HG02970 (cell line): ENCODE measurements at regions not wholly inside any gene's neighbourhood (a gene's known extent, or its start where the extent isn't known, plus 50 kb on each side); places are given as distances from the start of the nearest gene placed in this dataset.
A peak's percentile ranks its signal among the peaks of the same experiment; 100 is the strongest.

ENCODE experiments used
- ATAC-seq: cut with Tn5 transposase; IDR thresholded peaks from one replicate; pipeline ENCODE4 v1.9.1; 2021; ENCODE audit warnings: mild to moderate bottlenecking, moderate library complexity, moderate number of reproducible peaks; ENCODE audit not compliant: unreplicated experiment, low FRiP score

DNA sequence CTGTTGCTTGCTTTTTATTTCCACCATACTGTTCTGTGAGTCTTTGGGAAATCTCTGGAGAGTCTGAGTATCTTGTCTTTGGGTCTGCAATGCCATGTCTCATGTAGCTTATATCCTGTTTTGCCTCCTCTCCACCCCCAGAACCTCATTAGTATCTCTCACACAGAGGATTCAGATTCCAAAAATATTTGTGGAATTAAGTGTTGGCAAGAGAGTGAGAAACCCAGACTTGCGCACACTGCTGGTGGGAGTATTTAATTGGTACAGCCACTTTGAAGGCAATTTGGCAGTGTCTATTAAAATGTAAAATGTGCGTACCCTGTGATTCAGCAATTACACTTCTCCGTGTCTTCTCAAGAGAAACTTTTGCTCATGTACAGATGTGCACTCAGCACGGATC, 68.6 kb downstream of the ZNF621 start:
- no peak for ATAC-seq

DNA sequence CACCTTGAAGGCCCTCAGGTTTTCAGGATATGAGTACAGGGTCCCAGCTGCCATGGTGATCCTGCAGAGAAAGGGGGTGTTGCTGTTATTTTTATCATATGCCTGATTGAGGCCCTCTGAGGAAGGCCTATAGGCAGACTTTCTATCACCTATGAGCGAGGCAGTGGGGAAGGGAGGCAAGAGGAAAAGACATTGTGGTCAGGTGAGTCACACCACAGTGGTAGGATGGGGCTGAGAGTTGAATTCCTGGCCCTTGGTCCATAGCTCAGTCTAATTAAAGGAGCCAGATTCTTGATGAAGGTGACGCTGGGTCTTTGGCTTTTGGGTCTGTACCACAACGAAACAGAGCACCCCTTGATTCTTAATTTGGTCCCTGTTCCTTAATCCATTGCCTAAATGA, 72.7 kb downstream of the ZNF621 start:
- ATAC-seq: no peak

DNA sequence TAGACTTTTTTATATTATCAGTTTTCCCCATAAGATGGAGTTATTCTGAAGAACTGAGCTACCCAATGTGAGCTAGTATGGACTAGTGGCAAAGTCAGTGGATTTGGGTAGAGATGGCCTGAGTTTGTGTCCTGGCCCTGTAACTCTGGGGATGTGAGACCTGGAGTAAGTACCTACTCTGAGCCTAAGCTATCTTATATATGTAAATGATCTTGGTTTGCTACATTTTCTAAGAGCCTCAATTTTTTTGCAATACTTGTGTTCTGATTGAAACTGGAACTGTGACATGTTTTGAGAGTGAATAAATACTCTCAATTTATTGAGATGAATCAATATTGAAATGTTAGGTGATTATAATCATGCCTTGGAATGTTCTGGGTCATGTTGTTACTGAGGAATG, 73.6 kb downstream of the ZNF621 start:
- ATAC-seq: no peak

DNA sequence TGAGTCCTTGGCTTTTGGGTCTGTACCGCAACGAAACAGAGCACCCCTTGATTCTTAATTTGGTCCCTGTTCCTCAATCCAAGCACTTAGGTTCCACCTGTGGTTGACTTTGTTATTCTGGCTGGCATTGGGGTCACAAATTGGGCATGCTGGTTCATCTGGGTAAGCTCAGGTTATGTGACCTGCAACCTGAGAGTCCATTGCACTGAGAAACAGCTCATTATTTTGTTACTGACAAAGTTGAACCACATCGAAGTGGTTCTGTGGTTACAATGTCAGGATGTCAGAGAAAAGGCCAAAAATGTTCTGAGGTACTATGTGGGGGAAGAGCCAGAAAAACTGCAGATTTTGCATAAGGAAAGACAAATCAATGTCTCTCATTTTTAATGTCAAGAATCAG, 74.2 kb downstream of the ZNF621 start:
- no peak for ATAC-seq

DNA sequence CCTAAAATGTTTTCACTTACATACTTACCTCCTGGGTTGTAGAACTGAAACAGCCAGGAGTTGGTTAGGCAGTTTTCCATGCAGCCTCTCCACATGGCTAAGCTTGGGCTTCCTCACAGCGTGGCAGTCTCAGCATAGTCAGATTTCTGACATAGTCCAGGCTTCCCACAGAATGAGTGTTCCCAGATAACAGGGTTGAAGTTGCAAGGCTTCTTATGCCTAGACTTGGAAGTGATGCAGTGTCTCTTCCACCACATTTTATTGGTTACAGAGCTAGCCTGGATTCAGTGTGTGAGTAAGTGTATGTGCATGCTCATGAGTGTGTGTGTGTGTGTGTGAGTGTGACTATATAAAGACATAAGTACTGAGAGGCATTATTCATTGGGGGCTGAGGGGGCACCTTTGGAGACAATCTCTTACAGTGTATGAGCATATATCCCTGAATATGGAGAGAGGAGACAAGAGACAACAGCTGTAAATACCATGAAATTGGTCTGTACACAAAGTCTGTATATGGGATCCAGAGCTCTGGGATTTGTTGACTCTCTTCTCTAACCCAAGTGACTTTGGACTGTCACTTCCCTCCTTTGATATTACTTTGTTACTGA, 78.1 kb downstream of the ZNF621 start:
- ATAC-seq: no peak

DNA sequence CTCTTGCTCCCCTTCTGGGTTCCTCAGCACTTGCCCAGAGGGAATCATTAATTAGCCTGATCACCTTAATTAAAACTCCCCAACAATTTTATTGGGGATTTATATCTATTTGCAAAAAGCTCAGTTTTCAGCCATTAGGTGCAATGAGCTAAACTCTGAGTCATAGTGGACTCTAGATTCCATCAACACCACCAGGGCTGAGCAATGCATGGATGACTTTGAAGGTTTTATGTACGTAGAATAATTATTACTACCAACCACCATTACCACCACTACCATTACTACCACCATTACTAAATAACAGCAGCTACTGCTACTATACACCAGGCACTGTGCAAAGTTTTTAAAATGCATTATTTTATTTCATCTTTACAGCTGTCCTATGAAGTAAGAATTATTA, 81.2 kb downstream of the ZNF621 start:
- ATAC-seq: no peak

DNA sequence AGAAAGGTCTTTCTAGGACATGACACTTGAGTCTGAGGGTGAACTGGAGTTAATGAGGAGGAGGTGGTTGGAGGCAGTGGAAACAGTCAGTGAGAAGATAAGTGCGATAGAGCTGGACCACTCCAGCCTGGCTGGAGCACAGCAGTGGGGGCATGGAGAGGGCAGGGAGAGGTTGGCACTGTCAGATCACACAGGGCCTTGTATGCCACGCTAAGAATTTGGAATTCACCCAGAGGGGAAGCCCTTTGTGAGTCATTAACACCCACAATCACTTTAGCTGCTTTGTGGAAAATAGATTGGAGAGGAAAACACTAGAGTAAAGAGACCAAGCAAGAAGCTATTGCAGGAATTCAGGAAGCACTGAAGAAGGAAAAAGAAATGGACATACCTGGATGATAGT, 83.3 kb downstream of the ZNF621 start:
- ATAC-seq: no peak

DNA sequence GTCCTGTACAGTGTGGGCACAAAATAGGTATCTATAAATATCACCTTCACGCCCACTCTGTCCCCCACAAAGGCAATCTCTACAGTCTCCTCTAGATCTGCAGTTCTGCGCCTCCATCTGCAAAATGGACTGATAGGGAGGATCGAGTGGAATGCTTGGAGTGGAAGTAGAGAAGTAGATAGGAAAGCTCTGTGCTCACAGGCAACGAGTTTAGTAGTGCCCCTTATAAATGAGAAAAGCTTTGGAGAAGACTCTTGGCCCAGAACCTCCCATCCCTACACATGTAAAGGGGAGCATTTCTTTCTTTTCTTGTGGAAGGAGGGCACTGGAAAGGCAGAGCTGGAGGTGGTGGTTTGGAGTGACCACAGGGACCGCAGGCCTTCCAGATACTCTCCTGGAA, 88.5 kb downstream of the ZNF621 start:
- ATAC-seq: no peak

DNA sequence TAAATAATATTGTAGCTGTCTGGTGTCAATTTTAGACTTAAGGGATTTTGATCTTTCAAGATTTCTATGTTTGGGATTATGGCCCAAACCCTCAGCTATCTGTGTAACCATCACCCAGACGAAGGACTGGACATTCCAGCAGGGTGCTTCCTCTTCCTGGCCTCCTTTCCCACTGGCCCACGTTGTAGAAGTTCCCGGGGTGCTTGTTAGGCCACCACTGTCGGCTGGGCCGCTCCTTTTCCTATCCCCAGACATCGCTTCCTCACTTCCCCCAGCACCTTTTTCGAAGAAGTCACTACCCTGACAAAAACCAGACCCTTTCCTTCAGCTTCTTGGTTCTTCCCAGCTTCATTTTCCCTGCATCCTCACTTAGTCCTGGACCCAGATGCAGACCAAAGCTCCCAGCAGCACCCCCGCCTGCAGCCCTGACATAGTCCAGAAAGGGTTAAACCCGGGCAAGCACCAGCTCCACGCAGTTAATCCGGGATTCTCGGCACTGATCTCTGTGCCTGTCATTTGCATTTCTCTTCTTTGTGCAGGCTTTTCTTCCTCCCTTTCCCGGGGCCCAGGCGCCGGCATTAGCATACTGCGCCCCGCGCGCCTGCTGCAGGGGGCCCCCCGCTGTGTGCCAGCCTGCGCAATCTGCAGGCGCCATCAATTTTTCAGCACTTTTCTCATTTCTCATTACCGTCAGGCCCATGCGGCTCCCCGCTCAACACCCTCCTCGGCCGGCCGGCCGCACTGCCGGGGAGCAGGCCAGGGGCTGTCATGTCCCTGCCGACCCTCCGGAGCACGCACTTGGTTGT, 90.6 kb downstream of the ZNF621 start:
- ATAC-seq: no peak

DNA sequence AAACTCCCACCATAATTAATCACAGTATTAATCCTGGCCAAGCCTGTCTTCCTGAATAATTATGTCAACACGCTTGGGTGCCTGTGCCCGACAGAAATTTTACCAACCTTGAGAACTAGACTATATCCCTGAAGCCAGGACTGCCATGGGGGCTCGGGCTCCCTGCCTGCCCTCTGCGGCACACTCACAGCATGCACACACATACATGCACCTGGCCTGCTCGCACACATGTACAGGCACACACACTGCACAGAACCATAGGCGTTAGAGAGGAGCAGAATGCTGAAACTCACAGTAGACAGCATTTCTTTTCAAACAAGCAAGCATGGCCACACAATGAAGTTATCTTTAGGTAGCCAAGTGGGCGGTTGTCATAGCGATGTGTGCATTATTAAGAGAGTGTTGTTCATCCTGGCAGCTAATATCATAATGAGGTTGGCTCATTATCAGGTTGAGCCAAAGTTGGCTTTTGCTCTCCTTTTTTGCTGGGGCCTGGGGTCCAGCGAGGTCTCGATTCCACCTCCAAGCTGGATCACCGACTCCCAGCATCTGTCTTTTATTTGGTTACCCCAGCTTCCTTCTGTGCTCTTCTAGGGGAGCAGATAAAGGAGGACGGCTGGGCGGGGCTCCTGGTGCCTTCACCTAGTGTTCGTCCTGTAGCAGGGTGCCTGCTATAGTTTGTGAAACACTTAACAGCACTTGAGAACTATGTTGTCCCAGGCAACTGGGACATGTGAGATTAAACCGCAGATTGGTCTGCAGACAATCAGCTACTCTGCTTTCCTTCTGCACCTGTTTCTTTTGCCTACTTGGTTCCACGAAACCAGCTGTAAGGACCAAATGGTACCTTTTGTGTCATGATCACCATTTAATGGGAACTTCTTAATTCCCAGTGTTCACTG, 91.4 kb downstream of the ZNF621 start:
- ATAC-seq: no peak

DNA sequence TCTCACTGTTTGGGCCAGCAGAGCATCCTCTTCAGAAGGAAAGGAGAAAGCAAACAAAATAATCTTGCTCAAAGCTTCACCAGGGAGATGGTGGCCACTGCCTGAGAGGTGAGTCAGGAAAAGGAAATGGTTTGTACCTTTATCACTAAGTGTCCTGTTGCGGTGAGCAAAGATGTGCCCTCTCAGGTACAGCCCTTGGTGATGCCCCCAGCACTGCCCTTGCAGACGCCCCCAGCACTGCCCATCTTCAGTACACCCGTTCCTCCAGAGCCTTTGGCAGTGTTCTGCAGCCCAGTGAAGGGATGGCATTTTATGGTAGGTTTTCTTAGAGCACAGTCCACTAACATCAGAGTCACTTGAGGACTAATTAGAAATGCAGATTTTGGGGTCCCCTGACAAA, 92.3 kb downstream of the ZNF621 start:
- no peak for ATAC-seq

DNA sequence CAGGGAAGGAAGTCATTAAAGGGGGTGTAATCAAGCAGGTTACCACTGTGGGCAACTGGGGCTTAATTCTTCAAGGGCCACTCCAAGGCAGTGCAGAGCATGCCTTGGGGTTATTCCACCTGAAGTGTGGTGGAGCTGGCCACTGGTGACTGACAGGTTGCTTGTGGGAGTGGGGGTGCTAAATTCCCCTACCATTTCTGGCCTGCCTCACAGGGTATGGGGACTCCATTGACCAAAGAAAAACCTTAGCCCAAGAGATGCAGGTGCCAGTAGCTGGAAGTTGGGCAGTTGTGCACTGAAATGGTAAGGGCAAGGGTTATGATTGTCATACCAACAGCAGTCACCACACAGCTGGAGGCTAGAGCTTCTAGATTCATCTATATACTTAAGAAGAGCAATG, 93.4 kb downstream of the ZNF621 start:
- ATAC-seq: no peak

DNA sequence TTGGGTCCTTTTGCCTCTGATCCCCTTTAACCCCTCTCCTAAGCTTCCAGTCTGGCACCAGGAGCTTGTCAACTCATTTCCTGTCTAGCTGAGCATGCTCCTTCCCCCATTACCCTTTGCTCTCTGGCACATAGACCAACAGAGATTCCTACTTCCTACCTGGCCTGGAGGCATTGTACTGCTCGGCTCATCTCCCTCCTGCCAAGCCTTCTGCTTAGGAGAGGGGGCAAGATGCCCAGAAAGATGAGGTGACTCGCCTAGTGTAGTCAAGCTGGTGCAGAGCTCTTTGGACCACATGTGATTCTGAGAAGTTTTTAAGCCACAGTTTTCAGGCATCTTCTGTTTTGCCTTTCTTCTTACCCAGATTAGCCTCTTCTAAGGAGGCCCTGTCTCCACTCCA, 95.4 kb downstream of the ZNF621 start:
- no peak for ATAC-seq

DNA sequence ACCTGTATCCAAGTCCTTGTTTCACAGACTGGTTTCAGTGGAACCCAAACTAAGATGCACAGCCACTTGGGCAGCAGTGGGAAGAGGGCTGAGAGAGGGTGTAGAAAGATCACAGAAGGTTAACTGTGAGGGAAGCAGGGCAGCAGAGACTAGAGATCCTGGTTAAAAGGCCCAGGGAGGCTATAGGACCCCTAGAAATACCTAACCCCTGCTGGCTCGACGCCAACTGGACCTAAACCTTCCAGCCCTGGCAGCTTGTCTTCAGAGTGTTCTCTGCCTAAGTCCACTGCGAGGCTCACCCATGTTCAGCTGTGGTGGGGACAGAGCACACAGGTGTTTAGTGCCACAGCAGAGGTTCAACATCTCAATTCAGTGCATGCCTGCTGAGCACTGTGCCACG, 96.5 kb downstream of the ZNF621 start:
- ATAC-seq: no peak

DNA sequence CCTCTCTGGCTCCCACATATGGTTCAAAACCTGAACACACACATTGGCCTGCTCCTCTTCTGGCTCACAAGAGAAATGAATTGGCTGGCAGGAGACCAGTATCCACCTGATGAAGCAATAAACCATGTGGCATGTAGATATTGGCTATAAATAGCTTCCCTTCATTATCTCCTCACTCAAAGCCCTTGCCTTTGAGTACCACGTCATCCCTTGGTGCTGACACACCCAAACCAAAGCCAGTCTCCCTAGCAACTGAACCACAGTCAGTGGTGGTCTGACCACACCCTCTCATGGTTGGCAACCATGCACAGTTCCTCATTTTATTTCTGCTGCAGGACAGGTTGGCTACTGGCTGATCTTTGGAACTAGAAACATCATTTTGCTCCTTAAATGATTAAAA, 98.8 kb downstream of the ZNF621 start:
- peak; percentile 91 for ATAC-seq

DNA sequence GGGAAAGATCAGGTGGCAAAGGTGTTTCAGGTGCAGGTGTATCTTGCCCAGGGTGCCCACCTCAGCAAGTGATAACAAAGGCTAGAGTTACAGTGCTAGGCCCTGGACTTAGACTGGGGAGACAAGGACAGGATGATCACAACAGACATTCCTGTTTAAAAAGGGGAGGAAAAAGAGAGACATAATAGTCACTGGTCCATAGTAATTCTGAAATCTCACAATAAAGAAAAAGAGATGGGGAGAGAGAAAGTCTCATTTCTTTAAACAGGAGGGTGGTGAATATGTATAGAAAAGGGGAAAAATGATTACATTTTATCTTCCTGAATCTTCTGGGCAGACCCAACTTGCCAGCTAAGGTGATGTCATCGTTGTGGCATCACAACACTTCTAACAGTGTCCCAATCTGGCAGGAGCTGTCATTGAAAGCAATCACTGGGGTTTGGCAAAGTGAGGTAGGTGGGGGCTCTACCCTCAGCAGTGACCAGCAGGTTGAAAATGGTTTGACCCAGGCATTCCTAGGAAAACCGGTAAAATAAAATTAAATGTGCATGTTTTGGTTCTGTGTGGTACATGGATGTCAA, 99.5 kb downstream of the ZNF621 start:
- ATAC-seq: no peak

DNA sequence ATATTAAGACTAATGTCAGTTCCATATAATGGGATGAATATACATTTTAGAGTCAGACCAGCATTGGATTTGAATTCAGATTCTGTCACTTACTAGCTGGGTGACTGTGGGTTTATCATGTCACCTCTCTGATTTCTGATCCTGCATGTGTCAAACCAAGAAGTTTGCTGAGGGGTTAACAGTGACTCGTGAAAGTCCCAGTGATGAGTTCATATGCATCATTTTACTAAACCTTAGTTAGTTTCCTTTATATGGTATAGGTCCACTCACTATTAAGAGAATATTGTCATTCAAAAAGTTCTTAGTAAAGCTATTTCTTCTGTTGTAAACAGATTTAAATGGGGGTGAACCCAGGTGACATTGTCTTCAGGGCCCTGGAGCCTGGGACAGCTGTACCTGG, 102.3 kb downstream of the ZNF621 start:
- ATAC-seq: no peak

DNA sequence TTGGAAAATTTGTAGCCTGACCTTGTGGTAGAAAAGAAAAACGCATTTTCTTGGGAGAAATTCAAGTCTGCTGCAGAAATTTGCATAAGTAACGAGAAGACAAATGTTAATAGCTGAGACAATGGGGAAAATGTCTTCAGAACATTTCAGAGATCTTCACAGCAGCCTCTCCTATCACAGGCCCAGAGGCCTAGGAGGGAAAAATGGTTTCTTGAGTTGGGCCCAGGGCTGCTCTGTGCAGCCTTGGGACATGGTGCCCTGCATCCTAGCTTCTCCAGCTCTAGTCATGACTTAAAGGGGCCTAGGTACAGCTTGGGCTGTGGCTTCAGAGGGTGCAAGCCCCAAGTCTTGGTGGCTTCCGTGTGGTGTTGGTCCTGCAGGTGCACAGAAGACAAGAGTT, 104.2 kb downstream of the ZNF621 start:
- no peak for ATAC-seq

DNA sequence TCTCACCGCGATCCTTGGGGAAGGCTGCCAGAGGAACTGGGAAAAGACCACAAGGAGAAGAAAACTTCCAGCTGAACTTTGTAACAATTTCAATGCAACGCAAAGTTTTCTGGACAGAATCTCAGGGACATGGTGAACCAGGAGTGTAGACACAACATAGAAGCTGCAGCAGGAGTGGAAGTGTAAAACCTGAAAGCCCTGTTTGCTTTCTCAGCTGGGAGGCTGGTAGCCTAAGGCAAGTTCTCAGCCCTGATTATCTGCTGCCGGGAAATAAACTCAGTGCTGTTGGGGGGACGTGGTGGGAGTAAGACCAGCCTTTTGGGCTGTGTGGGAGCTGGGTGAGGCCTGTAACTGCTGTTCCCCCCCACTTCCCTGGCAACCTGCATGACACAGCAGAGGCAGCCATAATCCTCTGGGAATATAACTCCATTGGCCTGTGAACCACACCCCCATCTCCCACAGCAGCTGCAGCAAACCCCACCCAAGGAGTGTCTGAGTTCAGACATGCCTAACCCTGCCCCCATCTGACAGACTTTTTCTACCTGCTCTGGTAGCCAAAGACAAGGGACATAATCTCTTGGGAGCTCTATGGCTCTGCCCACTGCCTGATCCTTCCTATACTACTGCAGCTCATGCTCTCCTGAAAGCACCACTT, 106.7 kb downstream of the ZNF621 start:
- no peak for ATAC-seq

DNA sequence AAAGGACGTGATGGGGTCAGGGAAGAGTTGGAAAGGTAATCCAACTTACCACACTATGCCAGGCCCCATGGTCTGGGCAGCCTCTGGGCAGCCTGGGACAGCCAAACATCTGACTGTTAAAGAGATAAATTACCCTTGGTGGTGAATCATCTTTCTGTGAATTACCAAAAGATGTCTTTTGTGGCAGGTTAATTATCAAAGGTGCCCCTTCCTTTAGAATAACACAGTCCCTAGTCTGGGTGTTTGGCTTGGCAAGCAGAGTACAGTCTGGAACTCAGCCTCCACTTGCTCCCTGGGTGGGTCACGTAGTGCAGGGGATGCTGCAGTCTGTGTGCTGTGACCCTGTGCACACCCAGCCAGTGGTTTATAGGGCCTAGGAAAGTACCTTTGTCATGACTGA, 113.1 kb downstream of the ZNF621 start:
- ATAC-seq: no peak

DNA sequence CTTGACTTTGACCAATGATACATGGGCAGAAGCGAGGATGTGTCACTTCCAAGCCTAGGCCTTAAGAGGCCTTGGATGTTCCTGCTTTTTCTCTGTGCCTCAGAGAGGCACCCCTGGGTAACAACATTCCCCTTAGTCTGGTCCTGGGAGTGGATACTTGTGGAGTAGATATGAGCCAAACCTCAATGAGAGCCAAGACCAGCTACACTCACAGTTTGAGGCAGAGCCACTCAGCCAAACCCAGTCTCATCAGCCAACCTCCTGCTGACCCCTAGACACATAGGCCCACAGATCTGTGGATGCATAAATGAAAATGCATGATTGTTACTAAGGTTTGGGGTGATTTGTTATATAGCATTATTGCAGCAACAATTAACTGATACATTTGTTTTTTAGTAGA, 114.2 kb downstream of the ZNF621 start:
- no peak for ATAC-seq
